Mesenchymal stem cell (in vitro differentiated cells and primary cell): ENCODE measurements at regions not wholly inside any gene's neighbourhood (a gene's known extent, or its start where the extent isn't known, plus 50 kb on each side); places are given as distances from the start of the nearest gene placed in this dataset.
A peak's percentile ranks its signal among the peaks of the same experiment; 100 is the strongest.

Experiments
- DNase-seq: peaks from one replicate; pipeline ENCODE4 v3.0.0-alpha.2; 2013
- H2AFZ ChIP-seq: one replicate; pipeline ENCODE4 v1.6.1; 2013; ENCODE audit warnings: low read depth, mild to moderate bottlenecking, control low read depth, inconsistent platforms, low read length, moderate library complexity
- H2AK5ac ChIP-seq: 2 replicates; pipeline ENCODE4 v1.6.1; 2013; ENCODE audit warnings: low read length, moderate library complexity, mild to moderate bottlenecking, inconsistent platforms; ENCODE audit not compliant: severe bottlenecking
- H2BK120ac ChIP-seq: one replicate; pipeline ENCODE4 v1.6.1; 2013; ENCODE audit warnings: low read depth, mild to moderate bottlenecking, inconsistent platforms, low read length, moderate library complexity
- H2BK12ac ChIP-seq, 2 experiments: one replicate each; pipeline ENCODE4 v1.6.1; 2013; ENCODE audit warnings: inconsistent platforms in 2 of 2, low read length in 2 of 2, mild to moderate bottlenecking in 2 of 2, moderate library complexity in 2 of 2, control low read depth in 1 of 2
- H2BK15ac ChIP-seq: one replicate; pipeline ENCODE4 v1.6.1; 2013; ENCODE audit warnings: mild to moderate bottlenecking, low read depth, inconsistent platforms; ENCODE audit not compliant: poor library complexity, severe bottlenecking
- H2BK5ac ChIP-seq: 2 replicates; pipeline ENCODE4 v1.6.1; 2013; ENCODE audit warnings: low read depth, mild to moderate bottlenecking, low read length, control low read depth, inconsistent platforms; ENCODE audit not compliant: poor library complexity, severe bottlenecking
- H3K14ac ChIP-seq, 2 experiments: one replicate each; pipeline ENCODE4 v1.6.1; 2013; ENCODE audit warnings: inconsistent platforms in 2 of 2, low read length in 2 of 2, control low read depth in 1 of 2, mild to moderate bottlenecking in 1 of 2, moderate library complexity in 1 of 2
- H3K18ac ChIP-seq, 2 experiments: one replicate each; pipeline ENCODE4 v1.6.1; 2013; ENCODE audit warnings: inconsistent platforms in 2 of 2, low read length in 2 of 2, control low read depth in 1 of 2, low read depth in 1 of 2, mild to moderate bottlenecking in 1 of 2
- H3K23ac ChIP-seq, 2 experiments: one replicate each; pipeline ENCODE4 v1.6.1; 2013; ENCODE audit warnings: inconsistent platforms in 2 of 2, low read length in 2 of 2, mild to moderate bottlenecking in 2 of 2, moderate library complexity in 2 of 2, control low read depth in 1 of 2
- H3K27ac ChIP-seq: 2 replicates; pipeline ENCODE4 v1.5.1; 2013; ENCODE audit warnings: mild to moderate bottlenecking, moderate library complexity, low read length, control low read depth, inconsistent platforms; ENCODE audit not compliant: poor library complexity, severe bottlenecking
- H3K27me3 ChIP-seq, 2 experiments: 2 replicates each; pipeline versions ENCODE4 v1.6.1 to v1.7.0; 2013; ENCODE audit warnings: low read length in 2 of 2, mild to moderate bottlenecking in 2 of 2, moderate library complexity in 2 of 2, control low read depth in 1 of 2, inconsistent platforms in 1 of 2; ENCODE audit not compliant: control insufficient read depth in 1 of 2, insufficient read depth in 1 of 2
- H3K36me3 ChIP-seq, 2 experiments: 2 replicates each; pipeline versions ENCODE4 v1.6.1 to v1.7.0; 2013; ENCODE audit warnings: low read length in 2 of 2, control low read depth in 1 of 2, inconsistent platforms in 1 of 2, low read depth in 1 of 2, mild to moderate bottlenecking in 1 of 2; ENCODE audit not compliant: insufficient read depth in 2 of 2, control insufficient read depth in 1 of 2
- H3K4ac ChIP-seq, 2 experiments: one replicate each; pipeline ENCODE4 v1.6.1; 2013; ENCODE audit warnings: inconsistent platforms in 2 of 2, low read length in 2 of 2, mild to moderate bottlenecking in 2 of 2, moderate library complexity in 2 of 2, control low read depth in 1 of 2, low read depth in 1 of 2
- H3K4me1 ChIP-seq: 2 replicates; pipeline ENCODE4 v1.6.1; 2013; ENCODE audit warnings: low read depth, low read length, control low read depth; ENCODE audit not compliant: control insufficient read depth, insufficient read depth
- H3K4me2 ChIP-seq: 2 replicates; pipeline ENCODE4 v1.6.1; 2013; ENCODE audit warnings: low read length, mild to moderate bottlenecking, inconsistent platforms; ENCODE audit not compliant: poor library complexity, severe bottlenecking
- H3K4me3 ChIP-seq, 2 experiments: 2 replicates each; pipeline versions ENCODE4 v1.5.1 to v1.7.0; 2013; ENCODE audit warnings: low read length in 2 of 2, mild to moderate bottlenecking in 2 of 2, control low read depth in 1 of 2, low read depth in 1 of 2; ENCODE audit not compliant: insufficient read depth in 1 of 2
- H3K79me1 ChIP-seq: replicated peaks from 2 replicates; pipeline ENCODE4 v1.6.1; 2013; ENCODE audit warnings: mild to moderate bottlenecking, control low read depth, low read length, inconsistent platforms; ENCODE audit not compliant: poor library complexity, severe bottlenecking
- H3K9ac ChIP-seq: 2 replicates; pipeline ENCODE4 v1.7.0; 2013; ENCODE audit warnings: mild to moderate bottlenecking, low read length, moderate library complexity
- H3K9me3 ChIP-seq: 2 replicates; pipeline ENCODE4 v1.7.0; 2013; ENCODE audit warnings: mild to moderate bottlenecking, low read length; ENCODE audit not compliant: control insufficient read depth
- H4K8ac ChIP-seq: one replicate; pipeline ENCODE4 v1.6.1; 2013; ENCODE audit warnings: inconsistent platforms, mild to moderate bottlenecking, low read length, moderate library complexity
- H4K91ac ChIP-seq: one replicate; pipeline ENCODE4 v1.6.1; 2013; ENCODE audit warnings: mild to moderate bottlenecking, low read length, inconsistent platforms
- WGBS: methylation state at CpG from one replicate; pipeline ENCODE4 v1.1.7; 2013; ENCODE audit warnings: mixed read lengths; 5-methylcytosine and 5-hydroxymethylcytosine counted together

DNA sequence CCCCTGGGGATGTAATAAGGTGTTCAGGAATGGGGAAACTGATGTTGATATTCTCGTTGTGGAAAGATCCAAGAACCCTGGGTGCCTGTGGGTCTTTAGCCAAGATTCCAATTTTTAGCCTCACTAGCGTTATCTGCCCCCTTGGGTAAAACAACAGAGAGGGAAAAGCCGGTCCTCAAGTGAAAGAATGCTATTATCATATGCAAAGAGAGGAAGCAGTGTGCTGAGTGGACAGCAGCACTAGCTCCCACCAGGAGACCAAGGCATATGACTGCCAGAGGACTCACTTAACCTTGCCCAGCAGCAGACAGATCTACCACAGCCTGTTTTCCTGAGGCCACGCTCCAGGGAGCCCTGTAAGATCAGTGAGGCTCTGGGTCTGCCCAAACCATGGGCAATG lies 257.9 kb upstream of the CPEB2 start:
- Histone ChIP-seq H2AK5ac (no peak overlapping the region), H2BK12ac (no peak overlapping the region), H3K27ac (no peak overlapping the region), H3K18ac (no peak overlapping the region), H3K27me3 (no peaks in the 10 kb centered on the region), H2BK5ac (no peak overlapping the region), H3K14ac (no peak overlapping the region), H3K9ac (no peak overlapping the region), H3K4me3 (no peak overlapping the region), H4K8ac (no peak overlapping the region), H2BK120ac (no peak overlapping the region), H3K23ac (no peak overlapping the region), H3K4me1 (peaks cover 2% of the 10 kb centered on the region), H3K4ac (no peak overlapping the region), H4K91ac (no peak overlapping the region), H2BK15ac (no peak overlapping the region), H3K9me3 (no peaks in the 10 kb centered on the region), H3K36me3 (no peaks in the 10 kb centered on the region), H2AFZ (no peak overlapping the region), H3K79me1 (no peaks in the 10 kb centered on the region), H3K4me2 (no peak overlapping the region)
- 49% methylated on average over 4 of the region's 4 CpGs for WGBS
- DNase-seq = no peak

DNA sequence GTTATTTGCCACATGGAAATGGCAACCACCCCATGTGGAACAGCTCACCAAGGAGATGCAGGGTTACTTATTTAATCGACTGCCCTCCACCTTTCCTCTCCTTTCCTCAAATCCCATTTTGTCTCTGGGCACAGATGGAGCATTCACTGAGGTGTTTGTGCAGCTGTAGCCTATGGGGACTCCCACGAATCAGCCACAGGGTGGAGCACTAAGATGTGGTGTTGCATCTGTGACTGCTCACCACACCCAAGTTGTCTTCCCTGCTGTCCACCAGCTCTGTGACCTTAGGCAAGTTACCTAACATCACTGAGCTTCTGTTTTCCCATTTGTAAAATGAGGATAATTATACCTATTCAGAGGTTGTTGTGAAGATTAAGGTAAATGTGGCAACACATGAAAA lies 252.4 kb upstream of the CPEB2 start:
- WGBS = 47% methylated on average over 2 of the region's 2 CpGs
- H3K27me3 ChIP-seq = no peaks in the 10 kb centered on the region
- no peaks in the 10 kb centered on the region for H3K36me3 ChIP-seq
- H3K4me2 ChIP-seq = no peak overlapping the region
- no peak overlapping the region for H2AFZ ChIP-seq
- H2BK12ac ChIP-seq = no peak overlapping the region
- H2AK5ac ChIP-seq = no peak overlapping the region
- H3K9ac ChIP-seq = no peak overlapping the region
- no peak overlapping the region for H3K23ac ChIP-seq
- no peak overlapping the region for H2BK5ac ChIP-seq
- no peak overlapping the region for H3K4ac ChIP-seq
- no peak overlapping the region for H3K4me3 ChIP-seq
- no peaks in the 10 kb centered on the region for H3K4me1 ChIP-seq
- H4K8ac ChIP-seq = no peak overlapping the region
- no peak overlapping the region for H3K18ac ChIP-seq
- no peak overlapping the region for H2BK15ac ChIP-seq
- no peak overlapping the region for H3K14ac ChIP-seq
- H3K27ac ChIP-seq = no peak overlapping the region
- DNase-seq = peak; percentile 8
- H3K79me1 ChIP-seq = no peaks in the 10 kb centered on the region
- H2BK120ac ChIP-seq = no peak overlapping the region
- no peak overlapping the region for H4K91ac ChIP-seq
- H3K9me3 ChIP-seq = peaks cover 21% of the 10 kb centered on the region

DNA sequence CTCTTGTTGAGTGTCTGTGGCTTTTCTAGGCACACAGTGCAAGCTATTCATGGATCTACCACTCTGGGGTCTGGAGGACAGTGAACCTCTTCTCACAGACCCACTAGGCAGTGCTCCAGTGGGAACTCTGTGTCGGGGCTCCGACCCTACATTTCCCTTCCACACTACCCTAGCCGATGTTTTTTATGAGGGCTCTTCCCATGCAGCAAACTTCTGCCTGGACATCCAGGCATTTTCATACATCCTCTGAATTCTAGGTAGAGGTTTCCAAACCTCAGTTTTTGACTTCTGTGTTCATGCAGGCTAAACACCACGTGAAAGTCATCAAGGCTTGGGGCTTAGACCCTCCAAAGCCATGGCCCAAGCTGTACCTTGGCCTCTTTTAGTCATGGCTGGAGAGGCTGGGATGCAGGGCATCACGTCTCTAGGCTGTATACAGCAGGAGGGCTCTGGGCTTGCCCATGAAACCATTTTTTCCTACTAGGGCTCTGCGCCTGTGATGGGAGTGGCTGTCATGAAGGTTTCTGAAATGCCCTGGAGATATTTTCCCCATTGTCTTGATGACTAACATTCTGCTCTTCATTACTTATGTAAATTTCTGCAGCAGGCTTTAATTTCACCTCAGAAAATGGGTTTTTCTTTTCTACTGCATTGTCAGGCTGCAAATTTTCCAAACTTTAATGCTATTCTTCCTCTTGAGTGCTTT lies 249.8 kb upstream of the CPEB2 start:
- Histone ChIP-seq H2BK12ac (no peak overlapping the region), H3K4me2 (no peak overlapping the region), H3K4me3 (no peak overlapping the region), H3K14ac (no peak overlapping the region), H3K79me1 (no peaks in the 10 kb centered on the region), H3K9ac (no peak overlapping the region), H3K18ac (no peak overlapping the region), H4K91ac (no peak overlapping the region), H4K8ac (no peak overlapping the region), H3K23ac (no peak overlapping the region), H3K36me3 (no peaks in the 10 kb centered on the region), H3K4ac (no peak overlapping the region), H2BK5ac (no peak overlapping the region), H3K4me1 (no peaks in the 10 kb centered on the region), H2BK120ac (no peak overlapping the region), H3K27ac (no peak overlapping the region), H2BK15ac (no peak overlapping the region), H2AFZ (no peak overlapping the region), H2AK5ac (no peak overlapping the region), H3K9me3 (peaks cover 21% of the 10 kb centered on the region), H3K27me3 (no peaks in the 10 kb centered on the region)
- WGBS = 65% methylated on average over 5 of the region's 6 CpGs
- DNase-seq = no peak

DNA sequence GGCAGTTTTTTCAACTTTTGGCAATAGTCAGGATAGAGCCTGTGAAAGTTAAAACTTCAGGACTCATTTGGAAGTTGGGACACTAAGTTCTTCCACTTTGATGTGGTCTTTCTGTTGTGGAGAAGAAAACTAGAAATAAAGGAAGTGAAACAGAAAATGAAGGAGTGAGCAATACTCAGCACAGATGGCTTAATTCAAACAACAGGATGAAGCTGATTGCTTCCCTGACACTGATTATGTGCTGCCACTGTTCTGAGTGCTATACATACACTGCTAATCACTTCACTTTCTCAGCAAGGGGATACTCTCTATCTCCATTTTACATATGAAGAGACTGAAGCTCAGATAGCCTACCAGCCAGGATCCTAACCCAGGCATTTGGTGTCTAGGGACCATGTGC lies 235.1 kb upstream of the CPEB2 start:
- Histone ChIP-seq H3K14ac (no peak overlapping the region), H3K36me3 (no peaks in the 10 kb centered on the region), H4K8ac (no peak overlapping the region), H3K79me1 (no peaks in the 10 kb centered on the region), H3K23ac (no peak overlapping the region), H2BK12ac (no peak overlapping the region), H2BK120ac (no peak overlapping the region), H3K4me3 (no peak overlapping the region), H3K27ac (no peak overlapping the region), H3K27me3 (no peaks in the 10 kb centered on the region), H3K4me1 (no peaks in the 10 kb centered on the region), H3K9me3 (no peaks in the 10 kb centered on the region), H2AK5ac (no peak overlapping the region), H4K91ac (no peak overlapping the region), H3K18ac (no peak overlapping the region), H2BK5ac (no peak overlapping the region), H3K9ac (no peak overlapping the region), H2BK15ac (no peak overlapping the region), H3K4me2 (no peak overlapping the region), H2AFZ (no peak overlapping the region), H3K4ac (no peak overlapping the region)
- no peak for DNase-seq
